ENCODE measurements at regions not wholly inside any gene's neighbourhood (a gene's known extent, or its start where the extent isn't known, plus 50 kb on each side); places are given as distances from the start of the nearest gene placed in this dataset.
"Not testable (repeated sequence)": the region's sequence is repeated elsewhere in the genome, so short reads cannot be mapped to it uniquely, and the experiment has no call there.

DNA sequence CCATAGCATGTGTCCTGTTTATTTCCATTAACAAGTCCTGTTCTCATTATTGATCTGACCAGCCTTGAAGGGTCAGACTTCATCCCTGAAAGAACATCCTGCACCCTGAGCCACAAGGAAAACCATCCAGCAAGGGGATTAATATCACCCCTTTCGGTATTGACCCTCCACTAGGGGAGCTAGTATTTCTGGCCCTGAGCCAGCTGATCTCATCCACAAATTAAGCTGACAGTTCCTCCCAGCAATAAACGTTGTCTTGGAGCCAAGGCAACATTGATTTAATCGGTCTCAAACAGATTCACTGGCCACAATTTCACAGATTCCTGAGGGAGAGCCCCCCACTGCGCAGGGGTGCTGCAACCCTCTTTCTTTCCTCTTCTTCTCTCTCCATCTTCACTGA is 353.1 kb upstream of the FANCL start:
- DNase-seq (ENCODE audit: low read depth in 1 of 2, low spot score in 1 of 2), result peak; percentile 2 to 8
- no peak overlapping the region for H3K4me3 ChIP-seq (replicated peaks; ENCODE audit: insufficient read depth, low read length)
- TF ChIP-seq CTCF (IDR thresholded peaks at IDR 0.05; ENCODE audit: insufficient read depth, low read length) (no peak), GABPA (IDR thresholded peaks at IDR 0.05; ENCODE audit: low read depth) (no peak), REST (IDR thresholded peaks at IDR 0.05; ENCODE audit: insufficient replicate concordance, low read depth) (no peak), POLR2AphosphoS5 (IDR thresholded peaks at IDR 0.05; ENCODE audit: low read depth) (no peak), SPI1 (IDR thresholded peaks at IDR 0.05; ENCODE audit: borderline replicate concordance, low read depth) (no peak)
- no peak overlapping the region for H3K27ac ChIP-seq (replicated peaks)
- no peaks in the 10 kb centered on the region for H3K27me3 ChIP-seq (ENCODE audit: insufficient read depth, poor library complexity, severe bottlenecking)

- not testable (repeated sequence) for H3K27ac ChIP-seq (replicated peaks); DNase-seq (ENCODE audit: low read depth in 1 of 2, low spot score in 1 of 2); H3K4me3 ChIP-seq (replicated peaks; ENCODE audit: insufficient read depth, low read length); H3K27me3 ChIP-seq (ENCODE audit: insufficient read depth, poor library complexity, severe bottlenecking)
These were observed 345.1 kb upstream of the FANCL start for GRCh38 chr2:58586178-58586577.

DNA sequence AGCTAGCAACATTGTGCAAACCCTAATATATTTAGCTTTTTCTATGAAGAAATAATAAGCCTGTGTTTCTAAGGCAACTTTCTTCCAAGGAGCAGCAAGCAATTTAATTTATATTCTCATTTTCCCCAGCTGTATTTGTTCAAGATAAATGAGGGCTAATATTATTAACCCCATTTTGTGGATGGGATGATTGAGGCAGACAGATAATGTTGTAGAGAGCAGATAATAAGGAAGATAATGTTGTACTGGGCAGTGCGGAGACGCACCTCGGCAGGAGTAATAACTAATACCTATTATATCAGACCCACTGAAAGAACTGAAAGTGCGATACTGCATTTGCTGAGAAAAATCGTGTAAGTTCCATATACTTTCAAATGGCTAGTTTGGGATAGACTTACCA is 344.1 kb upstream of the FANCL start:
- DNase-seq (ENCODE audit: low read depth in 1 of 2, low spot score in 1 of 2), result no peak
- H3K27me3 ChIP-seq (ENCODE audit: insufficient read depth, poor library complexity, severe bottlenecking), result no peaks in the 10 kb centered on the region
- no peak overlapping the region for H3K4me3 ChIP-seq (replicated peaks; ENCODE audit: insufficient read depth, low read length)
- H3K27ac ChIP-seq (replicated peaks), result no peak overlapping the region
- TF ChIP-seq REST (IDR thresholded peaks at IDR 0.05; ENCODE audit: insufficient replicate concordance, low read depth) (no peak), SPI1 (IDR thresholded peaks at IDR 0.05; ENCODE audit: borderline replicate concordance, low read depth) (no peak), CTCF (IDR thresholded peaks at IDR 0.05; ENCODE audit: insufficient read depth, low read length) (no peak), GABPA (IDR thresholded peaks at IDR 0.05; ENCODE audit: low read depth) (no peak), POLR2AphosphoS5 (IDR thresholded peaks at IDR 0.05; ENCODE audit: low read depth) (no peak)

DNA sequence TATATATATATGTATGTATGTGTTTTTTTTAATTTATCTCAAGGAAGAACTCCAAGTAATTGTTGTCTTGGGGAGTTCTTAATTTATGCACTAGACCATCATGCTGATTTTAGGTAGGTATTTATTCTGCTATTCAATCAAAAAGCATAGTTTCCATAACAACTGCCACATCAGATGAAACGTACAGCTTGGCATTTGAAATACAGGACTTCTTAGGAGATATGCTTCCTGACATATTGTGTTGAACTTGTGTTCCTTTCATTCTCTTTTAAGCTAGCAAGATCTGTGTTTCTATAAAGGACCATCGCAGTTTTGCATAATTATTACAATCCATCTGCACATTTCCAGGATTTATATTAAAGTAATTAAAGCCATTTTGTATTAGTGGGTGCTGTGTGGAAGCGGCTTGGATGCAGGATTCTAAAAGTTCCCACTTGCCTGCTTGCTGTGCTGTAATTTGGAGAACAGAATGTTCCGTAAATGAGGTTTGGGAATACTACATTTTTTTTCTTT is 343.5 kb upstream of the FANCL start:
- no peak for DNase-seq (ENCODE audit: low read depth in 1 of 2, low spot score in 1 of 2)
- no peaks in the 10 kb centered on the region for H3K27me3 ChIP-seq (ENCODE audit: insufficient read depth, poor library complexity, severe bottlenecking)
- TF ChIP-seq REST (IDR thresholded peaks at IDR 0.05; ENCODE audit: insufficient replicate concordance, low read depth) (no peak), SPI1 (IDR thresholded peaks at IDR 0.05; ENCODE audit: borderline replicate concordance, low read depth) (no peak), POLR2AphosphoS5 (IDR thresholded peaks at IDR 0.05; ENCODE audit: low read depth) (no peak), CTCF (IDR thresholded peaks at IDR 0.05; ENCODE audit: insufficient read depth, low read length) (no peak), GABPA (IDR thresholded peaks at IDR 0.05; ENCODE audit: low read depth) (no peak)
- no peak overlapping the region for H3K27ac ChIP-seq (replicated peaks)
- H3K4me3 ChIP-seq (replicated peaks; ENCODE audit: insufficient read depth, low read length), result no peak overlapping the region

All from HL-60 (cell line).